Erythroblast (primary cell): ENCODE measurements at regions not wholly inside any gene's neighbourhood (a gene's known extent, or its start where the extent isn't known, plus 50 kb on each side); places are given as distances from the start of the nearest gene placed in this dataset.

Experiments
- GATA1 ChIP-seq: IDR thresholded peaks from 2 replicates; pipeline ENCODE4 v1.6.1; 2011; ENCODE audit warnings: low read depth, mild to moderate bottlenecking, control low read depth, low read length, moderate library complexity
- POLR2A ChIP-seq: IDR thresholded peaks from 2 replicates; pipeline ENCODE4 v1.6.1; 2011; ENCODE audit warnings: mild to moderate bottlenecking, low read length

GRCh38 chr16:9302072-9302471 lies 210.6 kb downstream of the HAPSTR1 start:
- TF ChIP-seq POLR2A (no peak), GATA1 (no peak)
